KMS-11 (cell line): ENCODE measurements at regions not wholly inside any gene's neighbourhood (a gene's known extent, or its start where the extent isn't known, plus 50 kb on each side); places are given as distances from the start of the nearest gene placed in this dataset.
"Not testable (repeated sequence)": the region's sequence is repeated elsewhere in the genome, so short reads cannot be mapped to it uniquely, and the experiment has no call there.

Source experiments
- H2AFZ ChIP-seq: fragments of 200-600 bp; sonication (generic); 2 replicates; pipeline ENCODE4 v1.6.1; 2016; ENCODE audit warnings: antibody characterized with exemption, mixed run types, low read depth
- H3K27ac ChIP-seq: fragments of 200-600 bp; sonication (generic); 2 replicates; pipeline ENCODE4 v1.6.1; 2016; ENCODE audit warnings: mild to moderate bottlenecking, mixed run types
- H3K27me3 ChIP-seq: fragments of 200-600 bp; sonication (generic); 2 replicates; pipeline ENCODE4 v1.6.1; 2017; ENCODE audit warnings: mild to moderate bottlenecking, low read depth, mixed run types, moderate library complexity; ENCODE audit not compliant: insufficient read depth
- H3K36me3 ChIP-seq: fragments of 200-600 bp; sonication (generic); 2 replicates; pipeline ENCODE4 v1.6.1; 2017; ENCODE audit warnings: mild to moderate bottlenecking, mixed run types; ENCODE audit not compliant: insufficient read depth
- H3K4me1 ChIP-seq: fragments of 200-600 bp; sonication (generic); 2 replicates; pipeline ENCODE4 v1.6.1; 2016; ENCODE audit warnings: mild to moderate bottlenecking, low read depth, mixed run types; ENCODE audit not compliant: poor library complexity, severe bottlenecking
- H3K4me2 ChIP-seq: fragments of 200-600 bp; sonication (generic); 2 replicates; pipeline ENCODE4 v1.7.0; 2016; ENCODE audit warnings: mild to moderate bottlenecking, mixed run types
- H3K4me3 ChIP-seq: fragments of 200-600 bp; sonication (generic); IDR thresholded peaks from 2 replicates; pipeline ENCODE4 v1.6.1; 2017; ENCODE audit warnings: low read depth, low read length, mixed read lengths; ENCODE audit not compliant: insufficient read depth
- H3K79me2 ChIP-seq: fragments of 200-600 bp; sonication (generic); 2 replicates; pipeline ENCODE4 v1.6.1; 2016; ENCODE audit warnings: low read depth, mixed run types; ENCODE audit not compliant: insufficient read depth
- H3K9ac ChIP-seq: fragments of 200-600 bp; sonication (generic); 2 replicates; pipeline ENCODE4 v1.6.1; 2016; ENCODE audit warnings: mild to moderate bottlenecking, mixed run types
- H4K20me1 ChIP-seq: fragments of 200-600 bp; sonication (generic); 2 replicates; pipeline ENCODE4 v1.6.1; 2016; ENCODE audit warnings: mild to moderate bottlenecking, mixed run types; ENCODE audit not compliant: insufficient read depth
- CTCF ChIP-seq: fragments of 200-600 bp; sonication (generic); conservative IDR thresholded peaks from 2 replicates; pipeline ENCODE4 v1.6.1; 2017; ENCODE audit warnings: low read depth, mild to moderate bottlenecking, antibody characterized with exemption, low read length, moderate library complexity, mixed read lengths

GRCh38 chr7:152913492-152913891 is 153.9 kb downstream of the ACTR3B start:
- Histone ChIP-seq H3K36me3 (no peaks in the 10 kb centered on the region), H4K20me1 (no peaks in the 10 kb centered on the region), H3K9ac (no peak overlapping the region), H2AFZ (no peak overlapping the region), H3K4me3 (no peak overlapping the region), H3K79me2 (no peaks in the 10 kb centered on the region), H3K27ac (no peak overlapping the region), H3K27me3 (no peaks in the 10 kb centered on the region), H3K4me1 (no peaks in the 10 kb centered on the region), H3K4me2 (no peak overlapping the region)
- TF ChIP-seq CTCF, result no peak

GRCh38 chr7:152914014-152914844 is 154.7 kb downstream of the ACTR3B start:
- Histone ChIP-seq H3K79me2 (no peaks in the 10 kb centered on the region), H3K4me3 (no peak overlapping the region), H3K9ac (no peak overlapping the region), H4K20me1 (no peaks in the 10 kb centered on the region), H3K27me3 (no peaks in the 10 kb centered on the region), H2AFZ (no peak overlapping the region), H3K27ac (no peak overlapping the region), H3K4me1 (no peaks in the 10 kb centered on the region), H3K4me2 (no peak overlapping the region), H3K36me3 (no peaks in the 10 kb centered on the region)
- TF ChIP-seq CTCF, result no peak

- not testable (repeated sequence) for H3K36me3 ChIP-seq, H2AFZ ChIP-seq, H3K4me3 ChIP-seq, H4K20me1 ChIP-seq, H3K27ac ChIP-seq, H3K4me1 ChIP-seq, H3K4me2 ChIP-seq, H3K79me2 ChIP-seq, H3K27me3 ChIP-seq, H3K9ac ChIP-seq
These were observed 155.2 kb downstream of the ACTR3B start for GRCh38 chr7:152914845-152915102.

- Histone ChIP-seq H3K4me2 (no peak overlapping the region), H3K4me3 (no peak overlapping the region), H3K4me1 (no peaks in the 10 kb centered on the region), H3K27me3 (no peaks in the 10 kb centered on the region), H3K27ac (no peak overlapping the region), H2AFZ (no peak overlapping the region), H3K36me3 (no peaks in the 10 kb centered on the region), H3K79me2 (no peaks in the 10 kb centered on the region), H3K9ac (no peak overlapping the region), H4K20me1 (no peaks in the 10 kb centered on the region)
- TF ChIP-seq CTCF, result no peak
These were observed 162.9 kb downstream of the ACTR3B start for GRCh38 chr7:152922318-152923081.

GRCh38 chr7:152923711-152924110 is 164.2 kb downstream of the ACTR3B start:
- no peak for TF ChIP-seq CTCF
- Histone ChIP-seq H3K4me1 (no peaks in the 10 kb centered on the region), H3K79me2 (no peaks in the 10 kb centered on the region), H2AFZ (no peak overlapping the region), H3K27ac (no peak overlapping the region), H3K4me3 (no peak overlapping the region), H3K9ac (no peak overlapping the region), H3K27me3 (no peaks in the 10 kb centered on the region), H4K20me1 (no peaks in the 10 kb centered on the region), H3K4me2 (no peak overlapping the region), H3K36me3 (no peaks in the 10 kb centered on the region)
